DMS153 (cell line): ENCODE measurements at regions not wholly inside any gene's neighbourhood (a gene's known extent, or its start where the extent isn't known, plus 50 kb on each side); places are given as distances from the start of the nearest gene placed in this dataset.

ENCODE experiments used
- DNase-seq: peaks from one replicate; lab custom pipeline; 2025; lab: John Stamatoyannopoulos, UW

DNA sequence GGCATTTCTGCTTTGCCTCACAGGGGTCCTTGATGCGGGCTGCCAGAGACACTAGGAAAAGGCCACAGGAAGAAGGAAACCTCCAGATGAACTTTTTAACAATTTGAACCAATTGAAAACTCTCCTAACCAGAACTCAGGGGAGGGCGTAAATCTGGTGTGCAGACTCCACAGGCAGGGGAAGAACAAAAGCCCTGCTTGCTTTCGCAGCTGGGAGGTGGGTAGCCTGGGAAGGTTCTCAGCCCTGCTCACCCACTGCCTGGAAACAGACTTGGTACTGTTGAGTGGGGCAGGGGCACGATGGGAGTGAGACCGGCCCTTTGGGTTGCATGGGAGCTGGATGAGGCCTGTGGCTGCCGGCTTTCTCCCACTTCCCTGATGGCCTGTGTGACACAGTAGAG is 237.8 kb upstream of the TLE4 start:
- no peak for DNase-seq

DNA sequence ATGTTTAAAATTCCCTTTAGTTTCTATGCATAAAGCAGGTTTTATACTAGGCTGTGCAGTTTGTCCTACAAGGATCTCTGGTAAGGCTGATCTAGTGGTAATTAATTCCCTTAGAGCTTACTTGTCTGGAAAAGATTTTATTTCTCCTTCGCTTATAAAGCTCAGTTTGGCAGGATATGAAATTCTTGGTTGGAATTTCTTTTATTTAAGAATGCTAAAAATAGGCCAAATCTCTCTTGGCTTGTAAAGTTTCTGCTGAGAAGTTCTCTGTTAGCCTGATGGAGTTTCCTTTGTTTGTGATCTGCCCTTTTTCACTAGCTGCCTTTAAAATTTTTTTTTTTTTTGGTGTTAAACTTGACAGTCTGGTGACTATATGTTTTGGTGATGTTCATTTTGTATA is 237.1 kb upstream of the TLE4 start:
- no peak for DNase-seq

DNA sequence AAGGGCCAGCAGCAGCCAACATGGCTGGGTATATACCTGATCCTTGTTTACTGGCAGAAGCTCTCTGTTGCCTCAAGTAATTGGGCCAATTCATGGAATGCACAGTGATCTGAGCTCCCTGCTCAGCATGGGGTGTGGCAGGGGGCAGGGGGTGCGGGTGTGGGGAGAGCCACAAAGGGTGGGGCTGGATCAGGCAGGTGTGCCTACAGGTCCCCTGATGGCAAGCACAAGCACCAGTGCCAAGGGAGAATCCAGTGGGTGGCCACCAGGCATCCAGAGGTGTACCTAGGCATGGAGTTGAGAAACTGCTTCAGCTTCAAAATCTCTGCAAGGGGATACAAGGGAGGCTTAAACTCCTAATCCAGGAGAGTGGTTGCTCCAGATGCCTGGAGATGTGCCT is 235.8 kb upstream of the TLE4 start:
- DNase-seq = no peak

DNA sequence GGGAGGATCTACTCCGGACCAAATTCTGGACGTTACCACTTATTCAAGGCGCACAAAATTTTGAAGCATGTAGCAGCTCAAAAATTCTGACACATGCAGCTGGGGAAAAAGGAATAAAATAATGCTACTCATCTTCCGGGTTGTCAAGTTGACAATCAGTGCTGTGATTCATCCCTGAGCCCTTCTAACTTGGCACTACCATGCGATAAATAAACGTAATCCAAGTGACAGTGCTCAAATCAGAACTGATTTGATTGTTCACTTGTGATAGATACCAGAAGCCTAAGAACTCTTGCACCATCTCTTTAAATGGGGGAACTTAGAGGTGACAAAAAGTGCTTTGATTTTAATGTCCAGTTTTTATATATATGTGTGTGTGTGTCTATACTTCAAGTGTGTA is 230.2 kb upstream of the TLE4 start:
- no peak for DNase-seq

DNA sequence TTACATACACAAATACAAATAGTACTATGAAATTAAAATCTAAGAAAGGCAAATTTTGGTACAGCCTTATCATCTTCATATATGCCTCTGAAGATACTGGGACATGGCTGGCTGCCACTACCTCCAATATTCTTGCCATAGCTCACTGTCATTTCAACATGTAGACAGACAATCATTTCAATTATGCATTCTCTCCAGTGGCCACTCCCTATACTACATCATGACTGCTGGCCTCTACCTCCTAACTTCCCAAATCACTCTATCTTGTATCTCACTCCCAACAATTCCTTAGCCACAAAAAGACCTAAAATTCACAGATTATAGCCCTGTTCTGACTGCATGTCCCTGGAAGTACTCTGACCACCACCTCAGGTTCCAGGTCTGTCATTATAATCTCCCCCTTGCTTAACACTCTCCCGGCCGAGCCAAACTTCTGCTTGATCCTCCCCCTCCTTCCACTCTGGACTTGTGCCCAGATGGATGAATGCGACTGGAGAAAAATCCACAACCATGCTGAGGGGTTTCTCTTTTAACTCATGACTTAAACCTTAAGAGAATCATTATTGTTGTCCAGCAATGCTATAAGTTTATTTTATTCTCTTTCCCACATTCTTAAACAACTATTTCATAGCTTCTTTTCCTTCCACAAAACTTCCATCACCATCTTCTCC is 225.3 kb upstream of the TLE4 start:
- DNase-seq = no peak

DNA sequence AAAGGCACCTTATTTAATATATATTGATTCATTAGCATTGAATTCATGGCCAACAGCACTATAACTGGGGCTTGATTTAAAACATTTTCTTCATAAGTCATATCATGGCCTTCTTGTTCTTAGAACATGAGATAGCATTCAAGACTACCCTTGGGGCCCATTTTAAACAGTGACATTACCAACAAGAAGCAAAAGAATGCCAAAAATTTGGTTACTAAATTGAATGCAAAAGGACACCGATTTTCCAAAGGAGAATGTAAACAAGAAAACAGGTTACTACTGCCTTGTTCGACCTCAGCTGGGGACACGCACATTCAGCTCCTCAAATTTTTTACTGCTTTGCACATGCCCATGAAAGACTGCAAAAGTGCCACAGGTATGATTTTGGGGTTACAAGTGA is 219.4 kb upstream of the TLE4 start:
- no peak for DNase-seq

DNA sequence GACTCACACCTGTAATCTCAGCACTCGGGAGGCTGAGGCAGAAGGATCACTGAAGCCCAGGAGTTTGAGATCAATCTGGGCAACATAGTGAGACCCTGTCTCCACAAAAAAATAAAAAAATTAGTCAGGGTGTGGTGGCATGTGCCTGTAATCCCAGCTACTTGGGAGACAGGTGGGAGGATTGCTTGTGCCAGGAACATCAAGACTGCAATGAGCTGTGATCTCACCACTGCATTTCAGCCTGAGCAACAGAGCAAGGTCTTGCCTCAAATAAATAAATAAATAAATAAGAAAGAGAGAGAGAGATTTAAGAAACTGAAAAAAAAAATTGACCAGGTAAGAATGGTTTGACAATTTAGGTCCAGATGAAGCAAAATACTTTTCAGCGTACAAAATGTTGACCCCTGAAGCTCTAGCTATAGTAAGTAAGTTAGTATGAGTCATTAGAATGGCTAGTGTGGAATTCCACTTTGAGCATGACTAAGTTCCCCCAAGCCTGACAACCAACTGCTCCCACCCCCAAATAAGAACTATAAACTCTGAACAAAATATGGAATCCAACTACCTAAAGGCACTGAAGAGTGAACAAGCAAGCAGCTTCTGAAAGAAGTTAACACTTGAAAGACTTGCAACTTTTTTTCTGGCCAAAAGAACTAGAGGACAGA is 217.8 kb upstream of the TLE4 start:
- DNase-seq = no peak

DNA sequence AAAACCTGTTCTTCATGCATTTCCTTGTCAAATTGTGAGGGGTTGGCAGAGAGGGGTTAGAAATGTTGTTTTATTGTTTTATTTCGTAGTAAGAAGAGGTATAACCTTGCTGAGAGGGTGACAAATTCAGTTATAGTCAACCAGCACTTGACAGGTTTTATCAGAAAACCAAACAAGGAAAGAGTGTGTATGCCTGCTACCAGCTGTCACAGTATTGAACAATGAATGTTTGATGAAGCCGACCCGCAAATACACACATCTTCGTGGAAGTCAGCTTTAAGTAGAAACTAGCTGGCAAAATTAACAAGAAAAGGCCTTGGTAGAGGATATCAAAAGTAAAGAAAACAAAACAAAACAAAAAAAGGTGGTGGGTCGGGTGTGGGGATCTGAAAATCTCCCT is 214.6 kb upstream of the TLE4 start:
- DNase-seq = peak; percentile 40

DNA sequence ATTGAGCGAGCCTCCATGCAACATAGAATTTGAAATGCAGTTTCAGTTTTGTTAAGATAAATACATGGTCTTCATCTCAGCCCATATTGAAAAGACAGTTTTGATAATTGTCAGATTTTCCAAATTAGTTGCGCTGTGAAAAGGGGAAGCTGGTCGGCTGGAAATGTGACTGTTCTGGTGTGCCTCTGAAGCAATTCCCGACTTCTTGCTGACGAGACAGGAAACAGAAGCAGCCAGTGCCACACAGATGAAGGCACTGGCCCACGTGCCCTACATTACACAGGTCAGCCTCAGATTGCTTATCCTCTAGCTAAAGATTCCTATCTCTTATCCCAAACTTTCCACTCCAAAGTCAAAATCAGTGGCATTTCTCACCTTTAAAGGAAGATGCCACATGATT is 214.1 kb upstream of the TLE4 start:
- peak; percentile 43 for DNase-seq

DNA sequence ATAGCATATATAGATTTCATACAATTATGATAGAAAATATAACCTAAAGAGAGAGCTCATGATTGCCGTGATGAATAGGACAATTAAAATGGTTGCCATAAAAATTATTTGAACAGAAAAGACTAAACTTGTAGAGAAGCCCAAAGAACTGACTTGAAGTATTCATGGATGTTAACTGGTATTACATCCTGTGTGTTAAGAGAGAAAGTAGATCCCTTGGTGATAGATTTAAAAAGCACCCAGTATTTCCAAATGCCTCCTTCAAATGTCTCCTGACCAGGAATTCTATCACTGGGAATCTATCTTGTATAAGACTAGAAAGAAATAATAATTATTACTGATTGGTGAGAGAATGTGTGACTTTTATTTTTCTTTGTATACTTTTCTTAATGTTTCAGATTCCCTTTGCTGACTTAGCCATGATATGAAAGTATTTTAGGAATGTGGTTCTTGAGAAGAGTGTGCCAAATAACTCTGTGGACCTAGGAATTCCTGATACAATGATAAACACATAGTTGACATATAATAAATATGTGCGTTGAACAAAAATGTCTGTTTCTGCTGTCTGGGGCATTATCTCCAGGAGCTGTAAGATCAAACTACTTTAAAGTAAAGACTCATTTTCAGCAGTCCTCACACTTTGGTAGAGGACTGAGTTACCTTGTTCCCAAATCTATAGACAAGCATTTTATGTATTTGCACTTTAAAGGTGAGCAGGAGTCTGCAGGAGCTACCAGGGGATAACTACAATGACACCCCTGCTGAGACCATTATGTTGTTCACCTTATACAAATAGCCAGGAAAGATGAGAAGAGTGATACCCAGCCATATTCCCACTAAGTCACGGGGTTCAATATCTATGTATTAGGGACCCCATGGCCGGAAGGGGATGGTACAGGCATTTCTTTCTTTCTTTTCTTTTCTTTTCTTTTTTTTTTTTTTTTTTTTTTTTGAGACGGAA is 211.1 kb upstream of the TLE4 start:
- DNase-seq = no peak

DNA sequence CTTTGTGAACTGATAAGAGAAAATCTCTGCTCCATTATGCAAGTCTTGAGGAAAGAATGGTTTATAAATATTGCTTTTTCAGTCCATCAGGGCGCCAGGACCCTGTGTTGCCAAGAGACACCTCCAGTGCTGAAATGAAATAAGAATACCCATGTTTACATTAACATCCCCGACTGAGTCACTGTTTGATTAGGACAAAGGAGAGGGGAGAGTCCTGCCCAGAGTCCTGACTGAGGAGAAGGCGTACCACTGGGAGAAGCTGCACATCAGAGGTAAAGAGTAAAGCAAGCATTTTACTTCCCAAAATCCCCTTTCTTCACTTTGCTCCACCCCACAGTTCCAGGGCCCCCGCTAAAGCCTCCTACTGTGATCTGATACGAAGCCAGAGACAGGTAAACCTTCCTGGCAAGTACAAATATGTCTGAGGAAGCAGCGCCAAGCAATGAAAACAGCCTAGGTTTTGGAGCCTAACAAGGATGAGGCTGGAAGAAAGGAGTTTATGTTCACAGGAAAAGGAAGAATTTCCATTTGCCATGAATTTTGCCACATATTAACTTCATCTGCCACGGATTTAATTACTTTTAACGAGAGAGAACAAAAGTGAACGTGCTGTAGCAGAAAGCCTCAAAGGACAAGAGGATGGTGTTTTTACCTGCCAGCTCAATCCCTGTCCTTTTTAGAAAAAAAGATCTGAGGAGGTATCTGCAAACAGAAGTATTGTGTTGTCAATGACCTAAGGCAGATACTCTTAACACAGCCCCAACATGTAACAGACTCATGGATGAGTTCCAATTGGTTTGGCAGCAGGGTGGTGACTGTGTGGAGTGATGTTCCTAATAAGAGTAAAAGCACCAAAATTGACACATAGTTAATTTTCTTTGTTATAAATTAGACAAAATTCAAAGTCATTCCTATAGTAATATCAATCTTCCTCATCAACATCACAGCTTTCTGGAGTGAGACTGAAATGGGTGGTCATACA is 209.4 kb upstream of the TLE4 start:
- DNase-seq = peak; percentile 52

DNA sequence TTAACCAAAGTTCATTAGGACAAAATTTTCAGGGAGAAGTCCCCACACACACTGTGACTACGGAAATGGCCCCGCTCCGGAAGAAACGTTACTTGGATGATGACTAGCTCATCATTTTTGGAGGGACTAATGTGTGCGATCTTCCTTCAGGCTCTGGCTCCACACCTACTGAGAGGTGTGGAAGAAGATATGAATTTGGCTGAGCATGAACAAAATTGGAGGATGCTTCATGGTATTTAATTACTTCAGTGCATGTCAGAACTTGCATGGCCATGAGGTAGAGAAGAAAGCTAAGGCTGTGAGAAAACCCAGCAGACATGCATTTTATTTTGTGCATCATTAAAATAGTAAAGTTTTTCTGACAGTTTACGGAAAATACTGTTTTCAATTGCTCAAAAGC is 202.1 kb upstream of the TLE4 start:
- no peak for DNase-seq

DNA sequence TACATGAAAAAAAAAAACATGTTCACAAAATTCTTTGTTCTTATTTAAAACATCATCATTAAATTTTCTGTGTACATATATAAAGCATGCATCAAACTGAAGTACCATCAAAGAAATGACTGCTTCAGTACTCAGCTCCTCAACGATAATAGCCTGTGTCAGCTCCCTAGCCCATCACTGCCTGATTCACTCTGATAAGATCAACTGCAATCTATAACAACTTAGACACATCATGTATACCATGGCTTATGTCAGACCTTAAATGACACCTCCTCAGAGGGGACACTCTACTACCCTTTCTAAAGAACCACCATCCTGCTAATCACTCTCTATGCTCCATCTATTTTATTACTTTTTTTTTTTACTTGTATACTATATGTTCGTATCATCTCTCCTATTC is 200.5 kb upstream of the TLE4 start:
- DNase-seq = no peak

DNA sequence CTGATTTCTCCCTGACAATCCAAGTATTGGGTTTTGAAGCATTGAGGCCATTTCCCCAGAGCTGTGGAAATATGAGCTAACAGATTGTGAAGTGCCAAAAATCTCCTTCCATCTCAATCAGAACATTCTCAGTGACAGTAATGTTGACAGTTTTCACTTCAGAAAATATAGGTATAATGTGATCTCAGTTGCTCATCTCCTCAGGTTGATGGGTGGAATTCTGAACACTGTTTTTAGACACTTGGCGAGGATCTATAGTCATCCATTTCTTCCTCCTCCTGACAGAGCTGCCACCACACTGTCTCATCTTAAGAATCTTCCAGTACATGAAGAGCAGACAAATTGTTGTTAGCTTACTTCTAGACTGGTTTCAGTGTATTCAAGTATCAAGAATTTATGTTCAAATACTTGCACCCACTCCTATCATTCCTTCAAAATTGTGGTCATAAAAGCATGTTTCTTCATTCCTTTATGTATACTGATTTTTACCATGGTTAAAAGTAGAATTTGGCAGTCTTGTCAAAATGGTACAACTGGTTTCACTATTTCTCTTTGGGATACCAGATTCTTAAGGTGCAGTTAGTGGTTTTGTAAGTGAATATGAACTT is 199.7 kb upstream of the TLE4 start:
- no peak for DNase-seq

DNA sequence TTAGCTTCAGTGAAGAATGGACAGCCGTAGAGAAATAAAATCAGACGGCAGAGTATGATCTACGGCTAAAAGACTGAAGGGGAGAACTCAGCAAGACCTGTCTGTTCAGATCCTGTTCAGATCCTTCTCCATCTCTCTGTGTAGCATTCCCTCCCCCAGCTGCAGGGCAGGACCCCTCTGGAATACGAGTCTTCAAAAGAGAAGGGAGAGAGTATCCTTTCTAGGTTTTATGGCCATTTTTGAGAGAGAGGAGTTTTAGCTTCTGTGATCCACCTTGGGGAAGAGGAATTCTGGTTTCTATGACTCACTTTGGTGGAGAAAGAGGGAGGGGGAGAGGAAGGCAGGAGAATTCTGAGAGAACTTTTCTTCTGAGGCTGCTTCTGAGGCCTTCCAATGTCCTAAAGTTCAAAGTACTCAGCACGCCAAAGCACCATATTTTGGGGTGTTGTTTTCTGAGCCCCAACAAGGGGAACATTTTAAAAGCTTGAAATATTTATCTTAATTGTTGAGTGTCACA is 194.4 kb upstream of the TLE4 start:
- no peak for DNase-seq

DNA sequence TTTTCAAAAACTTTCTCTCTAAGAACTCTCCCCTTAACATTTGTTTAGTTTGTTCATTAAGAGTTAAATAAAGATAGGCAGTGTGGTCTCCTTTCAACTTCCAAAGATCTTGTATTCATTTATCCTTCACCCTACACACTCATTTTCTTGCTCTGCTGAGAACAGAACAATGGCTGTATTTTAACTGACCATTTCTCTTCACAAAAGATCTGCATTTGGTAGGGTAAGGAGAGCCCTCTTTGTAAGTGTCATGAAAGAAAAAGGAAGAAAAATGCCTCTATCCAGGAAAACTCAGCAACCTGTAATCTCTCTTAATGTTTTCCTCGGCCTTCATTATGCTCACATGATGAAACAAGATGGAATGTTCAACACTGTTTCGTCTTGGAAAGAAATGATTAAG is 193.7 kb upstream of the TLE4 start:
- no peak for DNase-seq

DNA sequence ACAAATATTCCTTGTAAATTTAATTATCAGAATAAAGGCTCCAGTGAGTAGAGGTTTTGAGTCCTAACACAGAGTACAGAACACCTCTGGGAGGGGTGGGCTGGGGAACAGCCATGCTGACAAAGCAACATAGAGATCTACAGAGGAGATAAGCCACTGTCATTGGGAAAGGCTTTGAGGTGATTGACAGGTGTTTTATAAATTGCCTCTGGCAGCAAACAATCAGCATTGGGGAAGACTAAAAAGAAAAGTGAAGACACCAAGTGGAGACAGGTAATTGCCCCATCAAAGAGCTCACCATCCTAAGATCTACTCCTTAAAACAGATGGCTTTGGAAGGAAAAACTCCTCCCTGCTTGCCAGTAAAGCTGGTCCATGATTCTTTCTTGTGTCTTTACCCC is 189.7 kb upstream of the TLE4 start:
- DNase-seq = no peak

DNA sequence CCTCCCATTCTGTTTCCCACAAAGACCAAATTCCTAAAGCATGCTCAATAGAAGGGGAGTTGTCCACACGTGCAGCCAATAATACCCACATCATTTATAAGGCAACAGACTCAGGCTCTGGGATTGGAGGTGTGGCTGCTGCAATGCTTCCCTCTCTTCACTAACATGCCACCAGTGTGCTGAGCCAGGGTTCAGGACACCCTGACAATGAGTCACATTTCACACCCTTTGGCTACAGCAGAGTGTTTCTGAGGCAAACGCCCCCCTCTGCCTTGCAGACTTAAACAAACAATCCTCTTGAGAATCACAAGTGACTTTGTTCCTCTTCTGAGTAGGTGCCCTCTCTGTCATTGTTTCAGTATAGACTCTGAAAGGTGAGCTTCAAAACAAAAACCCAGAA is 189.3 kb upstream of the TLE4 start:
- no peak for DNase-seq

DNA sequence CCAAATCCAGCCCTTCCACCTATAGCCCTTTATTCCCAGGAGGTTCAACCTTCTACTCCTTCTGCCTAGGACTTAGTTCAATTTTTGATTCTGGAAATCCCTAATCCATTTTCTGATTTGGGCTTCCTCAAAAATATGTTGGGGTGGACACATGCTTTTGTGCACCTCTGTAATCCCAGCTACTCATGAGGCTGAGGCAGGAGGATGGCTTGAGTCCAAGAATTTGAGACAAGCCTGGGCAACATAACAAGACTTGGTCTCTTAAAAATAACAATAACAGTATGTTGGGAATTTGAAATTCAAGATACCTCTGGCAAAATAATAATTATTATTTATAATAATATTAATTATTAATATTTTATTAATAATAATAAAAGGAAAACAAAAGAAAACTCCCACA is 188.7 kb upstream of the TLE4 start:
- DNase-seq = no peak

DNA sequence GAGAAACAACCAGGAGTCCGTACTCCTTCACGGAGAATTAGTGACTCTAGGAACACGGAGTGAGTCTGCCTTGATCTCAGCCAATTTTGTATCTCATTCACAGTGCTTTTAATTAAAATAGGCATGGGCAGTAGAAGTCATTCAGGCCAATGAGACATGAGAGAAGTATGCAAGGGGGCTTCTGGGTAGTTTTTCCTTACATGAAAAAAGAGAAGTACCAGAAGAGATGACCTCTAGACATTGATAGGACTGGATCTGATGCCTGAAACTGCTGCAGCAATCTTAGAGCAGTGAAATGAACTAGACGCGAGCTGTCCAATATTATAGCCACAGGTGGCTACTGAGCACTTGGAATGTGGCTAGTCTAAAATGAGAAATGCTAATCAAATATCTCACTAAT is 187.7 kb upstream of the TLE4 start:
- no peak for DNase-seq

DNA sequence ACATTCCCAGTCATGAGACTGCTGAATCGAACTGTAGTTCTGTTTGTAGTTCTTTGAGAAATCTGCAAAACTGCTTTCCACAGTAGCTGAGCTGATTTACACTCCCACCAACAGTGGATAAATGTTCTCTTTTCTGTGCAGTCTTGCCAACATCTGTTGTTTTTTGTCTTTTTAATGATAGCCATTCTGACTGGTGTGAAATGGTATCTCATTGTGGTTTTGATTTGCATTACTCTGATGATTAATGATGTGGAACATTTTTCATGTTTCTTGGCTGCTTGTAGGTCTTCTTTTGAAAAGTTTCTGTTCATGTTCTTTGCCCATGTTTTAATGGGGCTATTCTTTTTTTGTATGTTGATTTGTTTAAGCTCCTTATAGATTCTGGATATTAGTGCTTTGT is 187.3 kb upstream of the TLE4 start:
- no peak for DNase-seq
